Dermis blood vessel endothelial cell (primary cell): ENCODE measurements at regions not wholly inside any gene's neighbourhood (a gene's known extent, or its start where the extent isn't known, plus 50 kb on each side); places are given as distances from the start of the nearest gene placed in this dataset.
"Not testable (repeated sequence)": the region's sequence is repeated elsewhere in the genome, so short reads cannot be mapped to it uniquely, and the experiment has no call there.

Experiments used
- DNase-seq: peaks from one replicate; pipeline ENCODE4 v3.0.0; 2010

DNA sequence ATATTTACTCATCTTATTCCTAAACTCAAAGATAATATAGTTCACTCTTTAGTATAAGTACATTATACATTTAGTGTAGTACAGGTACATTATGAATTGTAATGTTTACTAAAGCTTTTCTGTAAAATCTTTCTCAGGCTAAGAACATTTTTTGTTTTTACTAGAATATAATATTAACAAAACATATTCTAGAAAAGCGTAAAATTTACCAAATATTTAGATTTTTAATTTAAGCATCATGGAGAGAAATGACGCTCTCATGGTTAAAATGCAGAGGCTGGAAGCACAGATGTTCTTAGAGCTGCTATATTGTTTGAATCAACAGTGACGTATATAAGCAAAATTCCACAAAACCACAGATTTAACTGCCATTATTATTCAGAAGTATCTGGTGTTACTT, 54.7 kb upstream of the NBPF15 start:
- DNase-seq, result not testable (repeated sequence)

DNA sequence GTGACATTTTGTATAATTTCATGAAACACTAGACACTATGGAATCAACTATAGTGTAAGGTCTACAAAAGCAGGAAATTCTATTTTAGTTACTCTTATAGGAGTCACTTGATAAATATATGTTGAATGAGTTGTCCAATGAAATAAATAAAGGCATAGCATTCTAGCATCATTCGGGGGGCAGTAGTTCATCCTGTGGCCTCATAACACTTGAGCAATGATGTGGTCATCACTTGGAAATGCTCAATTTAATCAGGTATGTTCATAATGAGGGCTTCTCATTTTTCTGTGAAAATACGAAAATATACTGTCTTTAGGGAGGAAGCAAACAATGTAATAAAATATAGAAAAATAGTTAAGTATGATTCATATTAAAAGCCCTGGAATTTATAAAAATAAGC, 55.4 kb upstream of the NBPF15 start:
- DNase-seq, result not testable (repeated sequence)

DNA sequence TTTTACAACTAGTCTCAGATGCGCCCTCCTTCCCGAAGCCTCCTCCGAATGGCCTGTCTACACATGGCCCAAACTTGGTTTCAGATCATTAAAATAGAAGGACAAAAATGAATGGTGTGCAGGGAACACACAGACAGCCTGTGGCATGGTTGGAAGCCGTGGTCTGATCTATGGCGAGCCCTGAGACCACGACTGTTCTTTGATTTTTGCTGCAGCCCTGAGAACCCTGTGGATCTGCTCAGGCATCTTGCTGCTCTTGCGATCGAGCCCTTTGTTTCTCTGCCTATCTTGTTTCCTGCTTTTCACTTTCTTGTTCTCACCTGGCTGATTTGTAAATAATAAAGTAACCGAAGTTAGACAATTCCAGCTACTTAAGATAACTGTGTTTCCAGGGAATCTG, 57.0 kb upstream of the NBPF15 start:
- DNase-seq, result not testable (repeated sequence)

DNA sequence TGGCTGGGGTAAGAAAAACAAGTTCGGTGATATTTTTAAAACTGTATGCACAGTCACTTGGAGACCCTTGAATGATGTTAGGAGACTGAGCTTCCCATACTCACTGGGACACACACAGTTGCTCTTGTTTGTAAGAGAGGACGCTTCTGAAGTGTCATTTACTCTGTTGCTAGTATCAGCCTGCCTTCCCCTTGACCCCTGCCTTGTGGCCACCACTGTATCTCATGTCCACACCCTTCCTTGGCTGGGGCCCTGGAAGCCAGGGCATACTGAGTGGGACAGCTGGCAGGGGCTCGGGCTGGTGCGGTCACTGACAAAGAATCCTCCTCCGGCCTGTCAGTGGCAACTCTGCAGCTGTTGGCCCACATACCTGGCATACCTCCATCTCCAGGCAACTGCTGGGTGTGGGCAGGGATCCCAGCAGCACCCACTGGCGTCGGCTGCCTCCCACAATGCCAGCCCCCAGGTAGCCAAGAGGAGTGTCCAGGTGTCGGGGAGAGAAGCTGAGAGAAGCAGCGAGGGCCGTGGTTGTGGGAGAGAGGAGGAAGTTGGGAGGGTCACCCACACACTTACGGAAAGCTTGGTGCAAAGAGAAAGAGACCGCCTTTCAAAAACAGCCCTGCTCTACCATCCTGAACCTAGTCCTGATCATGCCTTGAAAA, 58.2 kb upstream of the NBPF15 start:
- not testable (repeated sequence) for DNase-seq

DNA sequence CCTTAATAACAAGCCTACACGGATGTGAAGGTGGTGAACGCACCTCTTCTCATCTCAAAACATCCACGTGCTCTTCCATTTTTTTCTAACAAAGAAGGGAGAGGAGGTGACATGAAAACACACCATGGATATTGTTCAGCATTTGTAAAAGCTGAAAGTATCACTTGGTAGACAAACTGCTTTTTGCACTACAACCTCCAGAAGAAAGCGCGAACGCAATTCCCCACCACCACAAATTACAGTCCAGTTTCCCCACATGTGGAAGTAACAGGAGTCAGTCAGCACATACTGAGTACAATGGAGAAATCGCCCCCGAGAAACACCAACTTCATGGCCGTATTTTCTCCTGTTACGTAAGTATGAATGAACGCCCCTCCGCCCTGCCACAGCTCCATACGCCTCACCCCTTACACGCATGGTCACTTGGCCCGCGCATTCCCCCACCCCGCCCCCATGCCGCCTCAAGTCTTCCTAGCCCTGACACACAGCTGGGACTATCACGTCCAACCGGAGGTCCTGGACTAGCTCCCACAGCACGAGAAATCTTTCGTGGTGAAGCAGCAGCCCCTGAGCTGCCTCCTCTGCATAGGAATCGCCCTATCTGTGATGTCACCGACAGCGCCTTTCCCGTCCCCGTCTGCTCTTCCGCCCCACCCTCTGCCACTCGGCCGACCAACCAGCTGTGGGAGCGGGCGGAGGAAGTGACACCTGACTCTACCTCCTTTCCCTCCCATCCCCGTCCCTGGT, 62.4 kb upstream of the NBPF15 start:
- peak; percentile 34 for DNase-seq

DNA sequence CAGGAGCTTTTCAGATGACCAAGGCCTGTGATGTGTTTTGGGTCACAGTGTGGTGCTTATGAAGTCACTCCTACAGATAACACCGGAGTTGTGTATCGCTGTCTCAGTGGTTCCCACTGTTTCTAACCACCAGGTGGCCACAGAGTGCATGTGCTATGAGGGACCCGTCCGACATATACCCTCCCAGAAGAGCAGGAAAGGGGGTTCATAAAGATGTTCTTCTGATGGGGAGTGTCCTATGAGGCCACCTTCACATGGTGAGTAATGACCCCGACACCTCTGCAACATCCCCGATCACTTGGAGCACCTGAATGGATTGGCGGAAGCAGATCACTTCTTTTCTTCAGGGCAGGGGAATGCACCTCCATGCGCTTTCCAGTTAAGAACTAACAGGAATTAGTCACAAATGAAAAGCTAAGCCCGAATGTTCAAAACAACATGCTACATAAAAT, 60.5 kb upstream of the PPIAL4F start:
- not testable (repeated sequence) for DNase-seq

DNA sequence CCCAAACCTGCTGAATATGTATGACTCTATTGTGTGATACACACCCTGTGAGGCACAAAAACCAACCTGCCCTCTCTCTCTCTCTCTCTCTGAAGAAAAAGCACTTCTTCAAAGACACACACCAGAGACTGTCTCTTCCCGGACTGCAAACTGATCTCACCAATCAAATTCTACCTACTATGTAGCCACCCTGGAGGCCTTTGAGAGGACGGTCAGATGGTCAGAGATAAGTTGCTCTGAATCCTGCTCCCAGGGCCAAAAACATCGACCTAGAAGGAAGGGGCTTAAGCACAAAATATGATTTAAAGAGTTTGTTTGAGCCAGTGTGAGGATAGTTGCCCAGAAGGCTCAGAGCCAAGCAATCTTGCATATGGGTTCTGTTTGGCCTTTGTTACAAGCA, 59.2 kb upstream of the PPIAL4F start:
- not testable (repeated sequence) for DNase-seq

DNA sequence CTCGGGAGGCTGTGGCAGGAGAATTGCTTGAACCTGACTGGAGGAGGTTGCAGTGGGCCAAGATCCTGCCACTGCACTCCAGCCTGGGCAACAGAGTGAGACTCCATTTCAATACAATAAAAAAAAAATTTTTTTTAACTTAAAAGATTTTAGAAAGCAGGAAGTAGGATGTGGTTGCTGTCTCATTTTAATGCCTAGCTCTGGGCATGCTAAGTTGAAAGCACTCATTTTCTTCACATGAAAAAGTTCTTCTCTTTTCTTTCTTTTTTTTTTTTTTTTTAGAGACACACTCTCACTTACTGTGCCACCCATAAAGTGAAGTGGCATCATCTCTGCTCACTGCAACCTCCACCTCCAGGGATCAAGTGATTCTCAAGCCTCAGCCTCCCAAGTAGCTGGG, 58.4 kb upstream of the PPIAL4F start:
- not testable (repeated sequence) for DNase-seq

DNA sequence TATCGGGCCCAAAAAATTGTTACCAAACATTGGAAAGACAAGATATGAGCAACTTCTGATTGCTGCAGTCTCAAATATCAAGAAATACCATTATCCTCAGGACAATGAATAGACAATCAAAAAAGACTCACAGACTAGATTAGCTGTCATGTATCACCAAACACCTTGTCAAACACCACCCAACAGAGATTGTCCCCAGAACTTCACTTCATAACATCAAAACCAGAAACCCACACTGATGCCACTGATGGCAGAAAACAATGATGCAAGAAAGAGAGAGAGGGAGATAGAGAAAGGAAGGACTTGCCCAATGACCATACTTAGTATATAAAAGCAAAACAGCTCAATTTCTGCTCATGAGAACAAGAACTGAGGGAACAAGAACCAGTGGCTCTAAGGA, 56.0 kb upstream of the PPIAL4F start:
- not testable (repeated sequence) for DNase-seq

DNA sequence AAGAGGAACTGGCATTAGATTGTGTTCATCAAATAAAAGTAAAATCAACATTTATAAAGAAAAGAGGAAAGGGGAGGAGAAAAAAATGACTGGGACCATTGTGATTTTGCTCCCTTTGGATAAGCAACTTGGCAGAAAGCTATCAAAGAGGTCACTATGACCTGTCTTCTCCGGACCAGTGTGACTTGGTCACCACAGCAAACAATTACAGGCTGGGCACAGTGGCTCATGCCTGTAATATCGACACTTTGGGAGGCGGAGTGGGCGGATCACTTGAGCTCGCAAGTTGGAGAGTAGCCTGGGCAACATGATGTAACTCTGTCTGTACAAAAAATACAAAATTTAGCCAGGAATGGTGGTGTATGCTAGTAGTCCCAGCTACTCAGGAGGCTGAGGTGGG, 55.5 kb upstream of the PPIAL4F start:
- not testable (repeated sequence) for DNase-seq

DNA sequence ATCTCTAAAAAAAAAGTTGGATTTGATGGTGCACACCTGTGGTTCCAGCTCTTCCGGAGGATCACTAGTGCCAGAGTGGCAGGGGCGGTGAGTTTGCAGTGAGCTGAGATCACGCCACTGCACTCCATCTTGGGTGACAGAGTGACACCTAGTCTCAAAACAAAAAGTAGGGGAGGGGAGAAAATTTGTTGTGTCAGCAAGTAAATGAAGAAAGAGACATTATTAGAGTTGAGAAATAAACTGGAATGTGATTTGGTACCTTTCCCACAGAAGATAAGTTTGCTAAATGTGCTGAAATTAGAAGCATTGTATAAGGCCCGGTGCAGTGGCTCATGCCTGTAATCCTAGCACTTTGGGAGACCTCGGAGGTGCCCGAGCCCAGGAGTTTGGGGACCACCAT, 54.0 kb upstream of the PPIAL4F start:
- not testable (repeated sequence) for DNase-seq

DNA sequence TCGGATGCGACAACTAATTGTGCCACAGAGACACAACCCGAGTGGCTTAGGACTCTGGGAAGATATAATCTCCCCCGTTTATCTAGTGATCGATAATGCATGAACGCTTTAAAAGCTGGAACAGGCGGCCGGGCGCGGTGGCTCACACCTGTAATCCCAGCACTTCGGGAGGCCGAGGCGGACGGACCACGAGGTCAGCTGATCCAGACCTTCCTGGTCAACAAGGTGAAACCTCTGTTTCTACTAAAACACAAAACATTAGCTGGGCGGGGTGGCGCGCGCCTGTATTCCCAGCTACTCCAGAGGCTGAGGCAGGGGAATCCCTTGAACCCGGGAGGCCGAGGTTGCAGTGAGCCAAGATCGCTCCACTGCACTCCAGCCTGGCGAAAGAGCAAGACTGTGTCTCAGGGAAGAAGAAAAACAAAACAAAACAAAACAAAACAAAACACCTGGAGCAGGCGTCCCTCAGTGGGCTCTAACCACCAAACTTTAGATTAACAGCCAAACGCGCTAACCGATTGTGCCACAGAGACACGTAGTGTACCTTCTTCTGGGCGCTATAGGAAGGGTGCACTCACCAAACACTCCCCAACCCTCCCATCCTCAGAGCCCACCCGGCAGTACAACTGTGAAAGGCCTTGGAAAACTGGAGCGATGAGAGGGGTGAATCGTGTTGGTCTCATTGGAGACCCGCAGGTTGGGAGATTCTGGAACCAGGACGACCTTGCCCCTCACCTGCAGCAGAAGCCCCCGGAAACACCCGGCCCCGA, 53.3 kb upstream of the PPIAL4F start:
- DNase-seq, result not testable (repeated sequence)
